ENCODE measurements at regions not wholly inside any gene's neighbourhood (a gene's known extent, or its start where the extent isn't known, plus 50 kb on each side); places are given as distances from the start of the nearest gene placed in this dataset.
"Not testable (repeated sequence)": the region's sequence is repeated elsewhere in the genome, so short reads cannot be mapped to it uniquely, and the experiment has no call there.

DNA sequence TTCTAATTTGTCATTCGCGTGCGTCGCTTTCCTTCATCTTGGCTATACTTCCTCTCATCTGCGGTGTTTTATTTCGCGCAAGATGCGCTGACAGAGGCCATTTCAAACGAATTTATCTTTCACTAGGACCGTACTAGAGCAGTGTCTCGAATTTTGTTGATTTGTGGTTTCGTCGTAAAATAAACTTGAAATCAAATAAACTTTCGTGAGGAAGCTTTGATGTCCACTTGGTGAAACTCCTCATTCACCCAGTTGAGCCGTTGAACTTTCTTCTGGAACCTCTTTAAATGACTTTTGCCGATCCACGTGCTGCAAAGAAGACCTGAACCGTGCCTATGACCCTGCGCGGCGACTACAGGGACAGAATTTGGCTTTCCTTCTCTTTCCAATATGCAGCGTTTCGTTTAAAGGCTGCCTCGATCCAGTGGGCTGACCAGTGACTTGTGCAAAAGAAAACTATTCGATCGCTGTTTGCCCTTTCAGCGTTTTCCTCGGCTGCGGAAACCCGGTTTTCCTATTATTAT lies 163.9 kb upstream of the PPP1R3A start:
- DNase-seq (ENCODE audit: low spot score) = no peak

DNA sequence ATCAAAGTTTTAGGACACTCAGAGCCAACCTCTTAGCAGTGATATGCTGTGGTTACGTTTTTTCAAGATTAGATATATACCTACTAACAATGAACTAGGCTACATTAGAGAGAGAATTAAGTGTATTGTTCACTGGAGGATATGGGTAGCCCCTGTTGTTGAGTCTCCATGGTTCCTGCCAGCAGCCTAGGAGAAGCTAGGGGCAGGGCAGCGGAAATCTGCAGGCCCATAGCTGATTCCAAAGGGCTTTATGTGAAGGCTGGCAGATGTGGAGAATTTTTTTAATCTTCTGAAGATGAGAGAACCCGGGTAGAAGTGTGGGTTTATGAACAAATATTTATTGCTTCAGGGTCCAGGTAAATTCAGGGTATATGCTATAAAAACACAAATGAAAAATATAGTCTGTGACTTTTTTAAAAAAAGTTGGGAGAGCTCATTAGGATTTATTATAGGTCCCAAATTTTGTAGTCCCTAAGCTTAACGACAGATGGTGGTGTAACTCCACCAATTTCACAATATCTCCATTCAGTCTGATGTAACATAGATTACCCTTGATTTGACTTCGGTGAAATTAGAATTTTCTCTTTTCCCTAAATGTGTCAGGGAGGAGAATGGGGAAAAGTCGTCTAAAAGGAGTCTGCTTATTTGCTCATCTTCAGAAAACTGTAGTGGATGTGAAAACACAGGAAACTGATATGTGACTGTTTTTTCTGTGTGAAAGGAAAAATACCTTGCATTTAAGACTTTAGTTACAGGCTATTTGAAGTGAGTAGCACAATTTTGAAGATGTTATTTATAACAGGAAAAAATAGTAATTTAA lies 163.0 kb upstream of the PPP1R3A start:
- DNase-seq (ENCODE audit: low spot score) = peak; percentile 57

GRCh38 chr7:114077158-114077524 lies 158.3 kb upstream of the PPP1R3A start:
- not testable (repeated sequence) for DNase-seq (ENCODE audit: low spot score)

DNA sequence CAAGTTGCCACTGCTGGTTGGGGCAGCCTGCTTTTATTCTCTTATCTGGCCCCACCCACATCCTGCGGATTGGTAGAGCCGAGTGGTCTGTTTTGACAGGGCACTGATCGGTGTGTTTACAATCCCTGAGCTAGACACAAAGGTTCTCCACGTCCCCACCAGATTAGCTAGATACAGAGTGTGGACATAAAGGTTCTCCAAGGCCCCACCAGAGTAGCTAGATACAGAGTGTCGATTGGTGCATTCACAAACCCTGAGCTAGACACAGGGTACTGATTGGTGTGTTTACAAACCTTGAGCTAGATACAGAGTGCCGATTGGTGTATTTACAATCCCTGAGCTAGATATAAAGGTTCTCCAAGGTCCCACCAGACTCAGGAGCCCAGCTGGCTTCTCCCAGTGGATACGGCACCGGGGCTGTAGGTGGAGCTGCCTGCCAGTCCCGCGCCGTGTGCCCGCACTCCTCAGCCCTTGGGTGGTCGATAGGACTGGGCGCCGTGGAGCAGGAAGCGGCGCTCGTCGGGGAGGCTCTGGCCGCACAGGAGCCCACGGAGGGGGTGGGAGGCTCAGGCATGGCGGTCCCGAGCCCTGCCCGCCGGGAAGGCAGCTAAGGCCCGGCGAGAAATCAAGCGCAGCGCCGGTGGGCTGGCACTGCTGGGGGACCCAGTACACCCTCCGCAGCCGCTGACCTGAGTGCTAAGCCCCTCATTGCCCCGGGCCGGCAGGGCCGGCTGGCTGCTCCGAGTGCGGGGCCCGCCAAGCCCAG lies 157.8 kb upstream of the PPP1R3A start:
- not testable (repeated sequence) for DNase-seq (ENCODE audit: low spot score)

DNA sequence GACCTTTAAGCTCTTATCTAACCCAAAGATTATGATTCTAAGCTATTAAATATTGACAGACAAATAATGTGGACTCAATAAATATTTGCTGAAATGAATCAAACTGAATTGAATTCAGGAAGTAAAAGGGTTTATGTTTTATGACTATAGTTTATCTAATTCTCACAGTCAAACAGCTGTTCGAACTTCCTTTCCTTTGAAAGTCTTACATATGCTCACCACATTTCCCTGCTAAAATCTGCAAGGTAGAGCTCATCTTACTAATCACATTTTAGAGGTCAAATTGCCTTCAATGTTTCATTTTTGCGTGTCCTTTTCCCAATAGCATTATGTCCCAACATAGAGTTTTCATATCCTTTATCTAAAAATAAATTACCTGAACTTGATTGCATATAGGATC lies 154.9 kb upstream of the PPP1R3A start:
- DNase-seq (ENCODE audit: low spot score) = no peak

GRCh38 chr7:114070246-114070645 lies 151.4 kb upstream of the PPP1R3A start:
- no peak for DNase-seq (ENCODE audit: low spot score)

DNA sequence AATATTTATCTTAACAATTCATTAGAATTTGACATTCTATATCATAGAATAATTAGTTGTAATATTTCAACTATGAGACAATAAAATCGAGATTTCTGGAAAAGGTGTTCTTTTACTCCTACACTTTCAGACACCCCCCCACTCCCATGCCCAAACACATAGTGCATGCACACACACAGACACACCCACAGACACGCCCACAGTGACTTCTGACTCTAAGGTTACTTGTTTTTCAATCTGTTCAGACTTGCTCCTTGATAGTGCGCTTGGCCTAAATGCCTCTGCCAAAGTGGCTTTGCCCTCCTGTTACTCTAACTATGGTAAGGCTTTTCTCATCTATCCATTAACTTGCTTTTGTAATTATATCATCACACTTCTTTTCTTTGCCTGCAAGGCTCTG lies 144.0 kb upstream of the PPP1R3A start:
- no peak for DNase-seq (ENCODE audit: low spot score)

DNA sequence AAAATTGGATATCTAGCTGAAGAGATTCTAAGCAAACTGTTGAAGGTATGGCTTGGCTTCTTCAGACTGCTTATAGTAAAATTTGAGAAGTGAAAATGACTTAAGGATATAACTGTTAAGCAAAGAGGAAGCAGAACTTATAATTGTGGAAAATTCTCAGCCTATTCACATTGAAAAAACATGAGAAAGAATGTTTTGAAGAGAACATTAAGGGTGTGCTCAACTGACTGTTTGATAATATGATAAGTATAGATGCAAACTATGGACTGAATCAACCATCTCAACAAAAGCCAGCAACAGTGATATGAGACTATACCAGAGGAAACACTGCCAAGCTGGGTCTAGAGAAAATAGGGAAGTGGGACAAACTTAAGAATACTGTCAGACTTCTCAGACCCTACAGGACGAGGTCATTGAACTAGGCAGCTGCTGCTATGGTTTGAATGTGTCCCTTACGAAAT lies 133.1 kb upstream of the PPP1R3A start:
- DNase-seq (ENCODE audit: low spot score) = no peak

GRCh38 chr7:114050571-114050970 lies 131.8 kb upstream of the PPP1R3A start:
- DNase-seq (ENCODE audit: low spot score) = no peak

GRCh38 chr7:114048386-114049235 lies 129.8 kb upstream of the PPP1R3A start:
- peak; percentile 20 for DNase-seq (ENCODE audit: low spot score)

DNA sequence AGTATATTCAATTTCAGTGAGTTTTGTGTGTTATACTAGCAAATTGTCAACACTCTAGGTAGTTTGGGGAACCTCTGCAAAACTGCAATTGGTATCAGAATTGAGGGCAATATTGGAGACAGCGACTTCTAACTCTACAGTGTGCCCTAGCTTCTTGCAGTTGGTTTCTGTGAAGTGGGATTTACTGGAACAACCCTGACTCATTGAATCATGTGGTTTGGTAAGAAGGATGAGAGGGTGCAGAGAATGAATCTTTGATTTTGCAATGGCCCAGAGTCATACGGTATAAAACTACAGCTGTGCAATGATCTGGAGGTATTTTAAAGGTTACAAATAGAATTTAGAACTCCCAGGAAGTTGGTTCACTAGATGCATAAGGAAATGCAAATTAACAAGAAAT lies 129.1 kb upstream of the PPP1R3A start:
- no peak for DNase-seq (ENCODE audit: low spot score)

DNA sequence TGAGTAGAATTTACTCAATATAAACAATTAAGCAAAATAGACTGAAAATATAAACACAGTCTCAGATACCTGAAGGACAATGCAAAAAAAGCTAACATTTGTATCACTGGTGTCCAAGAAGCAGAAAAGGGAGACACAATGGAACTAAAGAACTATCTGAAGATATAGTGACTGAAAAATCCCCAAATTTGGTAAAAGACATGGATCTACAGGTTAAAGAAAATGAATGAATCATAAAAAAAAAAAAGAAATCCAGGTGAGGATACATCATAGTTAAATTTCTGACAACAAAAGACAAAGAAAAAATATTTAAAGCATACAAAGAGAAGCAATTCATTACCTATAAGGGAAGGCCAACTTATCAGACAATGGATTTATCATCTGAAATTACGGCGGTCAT lies 114.7 kb upstream of the PPP1R3A start:
- DNase-seq (ENCODE audit: low spot score) = no peak

GRCh38 chr7:114026486-114027089 lies 107.8 kb upstream of the PPP1R3A start:
- no peak for DNase-seq (ENCODE audit: low spot score)

DNA sequence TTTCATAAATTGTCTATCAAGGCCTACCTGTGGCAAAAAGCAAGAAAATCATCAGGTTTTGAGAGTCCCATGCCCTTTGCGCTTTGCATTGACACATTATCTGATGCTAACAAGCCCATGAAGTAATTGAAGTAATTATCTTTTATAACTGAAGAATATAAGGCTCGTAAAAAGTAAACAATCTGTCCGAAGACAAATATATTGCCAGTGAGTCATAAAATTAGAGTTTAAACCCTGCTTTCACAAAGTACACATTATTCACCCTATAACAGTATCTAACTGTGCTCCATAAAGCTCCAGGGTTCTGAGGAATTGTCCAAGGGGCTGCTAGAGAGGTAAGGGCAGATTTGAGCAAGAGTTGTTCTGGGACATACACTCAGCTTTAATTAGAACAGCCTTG lies 102.3 kb upstream of the PPP1R3A start:
- no peak for DNase-seq (ENCODE audit: low spot score)

GRCh38 chr7:114008696-114009095 lies 89.9 kb upstream of the PPP1R3A start:
- no peak for DNase-seq (ENCODE audit: low spot score)

- DNase-seq (ENCODE audit: low spot score) = no peak
Measured at GRCh38 chr7:114007386-114007785, 88.6 kb upstream of the PPP1R3A start.

GRCh38 chr7:113998934-113999333 lies 80.1 kb upstream of the PPP1R3A start:
- no peak for DNase-seq (ENCODE audit: low spot score)

GRCh38 chr7:113996405-113996804 lies 77.6 kb upstream of the PPP1R3A start:
- no peak for DNase-seq (ENCODE audit: low spot score)

- DNase-seq (ENCODE audit: low spot score) = no peak
Measured at GRCh38 chr7:113986216-113986615, 67.4 kb upstream of the PPP1R3A start.

DNA sequence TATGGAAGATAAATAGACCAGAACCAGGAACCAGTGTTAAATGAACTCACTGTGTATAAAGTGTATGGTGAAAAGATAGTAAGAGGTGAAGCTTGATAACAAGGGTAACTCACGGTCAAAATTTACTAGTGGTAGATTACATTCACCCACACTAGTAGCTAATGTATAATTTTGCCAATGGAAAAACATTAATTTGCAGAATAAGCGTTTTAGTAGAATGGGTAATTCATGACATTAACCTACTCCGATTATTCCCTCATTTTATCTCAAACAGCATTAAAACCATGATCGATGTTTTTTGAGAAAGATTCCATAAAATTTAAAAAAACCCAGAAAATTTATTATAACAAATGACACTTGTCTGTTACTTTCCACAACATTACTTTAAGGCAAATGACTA lies 57.7 kb upstream of the PPP1R3A start:
- no peak for DNase-seq (ENCODE audit: low spot score)

GRCh38 chr7:113968713-113969112 lies 49.9 kb upstream of the PPP1R3A start:
- DNase-seq (ENCODE audit: low spot score) = no peak

All from HuH-7.5 (cell line).